ENCODE measurements at regions not wholly inside any gene's neighbourhood (a gene's known extent, or its start where the extent isn't known, plus 50 kb on each side); places are given as distances from the start of the nearest gene placed in this dataset.
"Not testable (repeated sequence)": the region's sequence is repeated elsewhere in the genome, so short reads cannot be mapped to it uniquely, and the experiment has no call there.

- no peak for DNase-seq
Measured at GRCh38 chr9:18236336-18236735, 237.6 kb upstream of the ADAMTSL1 start.

- DNase-seq: no peak
Measured at GRCh38 chr9:18237776-18238175, 236.2 kb upstream of the ADAMTSL1 start.

DNA sequence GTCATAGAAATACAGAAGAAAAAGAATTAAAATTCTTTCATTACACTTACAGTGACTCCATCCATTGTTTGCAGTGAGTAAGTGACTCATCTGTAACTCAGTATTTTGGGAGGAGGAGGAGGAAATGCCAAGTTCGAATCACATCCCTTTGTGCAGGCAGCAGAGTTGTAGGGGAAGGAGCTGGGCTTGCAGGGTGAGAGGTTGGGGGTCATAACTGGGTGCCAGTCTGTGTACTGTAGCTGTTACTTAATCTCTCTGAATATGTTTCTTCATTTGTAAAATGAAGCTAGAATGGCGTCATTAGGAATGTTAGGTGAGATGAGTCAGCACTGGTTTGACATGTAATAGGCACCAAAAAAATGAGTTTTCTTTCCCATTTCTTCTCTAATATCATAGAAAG, 235.7 kb upstream of the ADAMTSL1 start:
- DNase-seq: no peak

- no peak for DNase-seq
Measured at GRCh38 chr9:18238752-18239447, 235.1 kb upstream of the ADAMTSL1 start.

DNA sequence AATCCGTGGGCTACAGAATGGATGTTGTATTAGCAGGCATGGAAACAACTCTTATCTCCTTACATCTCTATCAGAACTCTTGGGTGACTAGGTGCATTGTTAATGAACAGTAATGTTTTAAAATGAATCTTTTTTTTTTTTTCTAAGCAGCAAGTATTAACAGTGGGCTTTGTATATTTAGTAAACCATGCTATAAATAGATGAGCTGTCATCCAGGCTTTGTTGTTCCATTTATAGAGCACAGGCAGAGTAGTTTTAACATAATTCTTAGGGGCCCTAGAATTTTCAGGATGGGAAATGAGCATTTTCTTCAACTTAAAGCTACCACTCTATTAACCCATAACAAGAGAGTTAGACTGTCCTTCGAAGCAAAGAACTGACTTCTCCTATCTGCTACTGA, 233.7 kb upstream of the ADAMTSL1 start:
- no peak for DNase-seq

DNA sequence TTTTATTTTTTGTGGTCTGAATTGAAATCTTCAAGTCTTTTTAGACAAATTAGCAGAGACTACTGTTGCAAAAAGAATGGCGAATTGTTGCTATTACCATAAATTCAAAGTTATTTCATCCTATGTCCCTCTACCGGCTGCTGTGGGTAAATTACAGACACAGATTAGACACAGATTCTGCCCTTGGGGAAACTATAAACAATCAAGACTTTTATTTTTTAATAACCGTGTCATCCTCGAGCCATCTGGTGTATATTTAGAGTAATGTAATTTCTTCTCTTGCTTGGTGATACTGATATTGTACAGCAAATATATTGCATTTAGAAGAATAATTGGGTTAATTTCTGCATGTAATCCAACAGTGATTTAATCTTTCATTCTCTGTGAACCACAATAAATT, 228.0 kb upstream of the ADAMTSL1 start:
- no peak for DNase-seq

GRCh38 chr9:18250053-18250452, 223.9 kb upstream of the ADAMTSL1 start:
- no peak for DNase-seq

- DNase-seq: no peak
Measured at GRCh38 chr9:18253950-18254349, 220.0 kb upstream of the ADAMTSL1 start.

DNA sequence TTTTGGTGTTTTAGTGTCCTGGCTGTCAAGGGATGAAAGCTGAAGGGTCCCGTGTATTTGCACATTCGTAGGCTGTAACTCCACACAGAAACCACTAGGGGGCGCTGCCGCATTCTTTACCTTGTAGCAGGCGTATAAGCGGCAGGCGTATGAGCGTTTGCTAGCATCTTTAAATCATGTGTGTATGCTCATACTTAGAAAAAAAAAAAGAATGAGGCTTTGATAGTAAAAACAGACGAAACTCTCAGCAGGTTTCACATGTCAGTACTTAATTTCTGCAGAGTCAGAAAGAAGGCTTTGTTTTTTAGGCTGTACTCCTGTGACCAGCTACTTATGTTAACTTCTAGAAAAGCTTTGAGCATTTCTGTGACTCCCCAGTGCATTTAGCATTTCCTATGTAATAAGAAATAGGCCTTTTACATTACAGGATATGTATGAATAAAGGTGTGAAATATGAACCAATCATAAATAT, 218.8 kb upstream of the ADAMTSL1 start:
- peak; percentile 61 for DNase-seq

- DNase-seq: no peak
Measured at GRCh38 chr9:18255747-18256146, 218.2 kb upstream of the ADAMTSL1 start.

DNA sequence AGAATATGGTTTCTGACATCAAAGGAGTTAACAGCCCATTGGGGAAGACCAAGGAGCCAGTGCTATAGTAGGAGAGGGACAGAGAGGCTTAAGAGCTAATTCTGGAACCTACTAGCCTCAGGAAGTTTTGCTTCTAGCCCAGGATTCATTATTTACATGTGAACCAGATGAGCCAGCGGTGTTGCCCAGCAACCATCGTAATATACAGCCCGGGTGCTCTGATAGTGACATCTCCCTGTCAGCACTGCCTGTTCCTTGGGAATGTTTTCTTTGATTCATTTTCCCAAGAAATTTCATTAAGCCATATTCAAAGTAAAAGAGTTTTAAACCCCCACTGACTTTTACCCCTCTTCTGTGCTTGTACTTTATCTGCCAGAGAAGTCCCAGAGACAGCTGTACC, 217.4 kb upstream of the ADAMTSL1 start:
- DNase-seq: no peak

DNA sequence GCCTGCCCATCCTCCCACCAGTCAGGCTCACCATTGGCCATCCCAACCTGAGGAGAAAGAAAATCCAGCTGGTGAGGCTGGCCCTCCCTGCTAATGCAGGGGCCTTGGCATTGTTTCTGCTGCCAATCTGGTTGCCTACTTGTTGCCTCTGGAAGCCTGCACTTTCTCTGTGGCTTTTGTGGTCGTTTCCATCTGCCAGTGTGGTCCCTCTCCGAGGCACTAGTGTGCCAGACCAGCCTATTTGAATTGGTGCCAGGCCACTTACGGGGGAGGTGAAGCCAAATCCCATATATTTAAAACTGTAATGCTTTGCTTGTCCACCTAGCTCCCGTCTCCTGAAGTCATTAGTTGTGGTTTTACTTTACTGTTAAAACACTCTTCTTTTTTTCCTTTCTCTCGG, 213.4 kb upstream of the ADAMTSL1 start:
- no peak for DNase-seq

- DNase-seq: no peak
Measured at GRCh38 chr9:18261181-18261580, 212.8 kb upstream of the ADAMTSL1 start.

- no peak for DNase-seq
Measured at GRCh38 chr9:18263377-18263776, 210.6 kb upstream of the ADAMTSL1 start.

DNA sequence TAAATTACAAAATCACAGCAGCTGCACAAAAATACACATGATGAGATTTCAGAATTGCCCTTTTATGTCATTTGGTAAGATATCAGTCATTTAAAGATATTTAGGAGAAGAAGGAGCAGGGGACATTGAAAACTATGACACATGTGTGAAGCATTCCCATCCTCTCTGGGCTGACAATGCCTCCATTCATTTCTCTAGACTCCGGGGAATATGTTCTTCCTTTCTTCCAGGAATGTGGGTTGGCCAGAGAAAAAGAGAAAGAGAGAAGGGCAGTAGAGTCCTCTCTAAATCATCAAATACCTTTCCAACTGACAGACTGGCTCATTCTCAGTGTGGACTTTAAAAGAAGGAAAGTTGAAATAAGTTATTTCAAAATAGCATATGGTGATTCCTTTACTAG, 205.6 kb upstream of the ADAMTSL1 start:
- DNase-seq: no peak

DNA sequence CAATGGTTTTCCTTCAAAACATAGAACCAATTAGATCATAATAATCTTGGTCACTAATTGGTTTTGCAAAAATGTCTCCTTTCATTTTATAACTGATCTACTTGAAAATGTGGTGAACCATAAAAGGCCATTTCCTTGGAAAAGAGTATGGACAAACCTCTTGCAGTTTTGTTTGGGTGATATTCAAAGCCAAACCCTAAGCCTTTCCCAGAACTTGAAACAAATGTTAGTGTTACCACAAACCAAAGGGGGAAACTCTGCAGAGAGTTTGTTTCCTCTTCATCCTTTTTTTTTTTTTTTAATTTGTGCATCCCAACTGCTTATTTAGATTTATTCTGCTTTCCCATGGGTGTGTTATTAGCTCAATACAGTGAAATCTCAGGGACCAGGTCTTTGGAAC, 204.4 kb upstream of the ADAMTSL1 start:
- no peak for DNase-seq

GRCh38 chr9:18274693-18275092, 199.3 kb upstream of the ADAMTSL1 start:
- no peak for DNase-seq

- no peak for DNase-seq
Measured at GRCh38 chr9:18275313-18275990, 198.5 kb upstream of the ADAMTSL1 start.

DNA sequence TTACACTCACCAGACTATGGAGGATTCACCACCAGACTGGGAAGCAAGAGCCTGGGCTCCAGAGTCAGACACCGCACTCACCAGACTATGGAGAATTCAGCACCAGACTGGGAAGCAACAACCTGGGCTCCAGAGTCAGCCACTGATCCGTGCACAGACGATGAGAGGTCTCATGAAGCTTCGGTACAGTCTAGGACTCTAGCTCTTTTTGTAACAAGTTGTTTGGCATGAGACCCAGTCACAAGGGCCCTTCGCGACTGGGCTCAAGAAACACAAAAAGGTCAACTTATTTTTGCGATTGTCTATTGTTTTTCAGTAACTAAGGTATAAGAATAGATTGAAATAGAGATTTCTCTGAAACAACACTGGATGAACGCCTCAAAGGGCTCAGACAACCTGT, 192.7 kb upstream of the ADAMTSL1 start:
- DNase-seq: no peak

DNA sequence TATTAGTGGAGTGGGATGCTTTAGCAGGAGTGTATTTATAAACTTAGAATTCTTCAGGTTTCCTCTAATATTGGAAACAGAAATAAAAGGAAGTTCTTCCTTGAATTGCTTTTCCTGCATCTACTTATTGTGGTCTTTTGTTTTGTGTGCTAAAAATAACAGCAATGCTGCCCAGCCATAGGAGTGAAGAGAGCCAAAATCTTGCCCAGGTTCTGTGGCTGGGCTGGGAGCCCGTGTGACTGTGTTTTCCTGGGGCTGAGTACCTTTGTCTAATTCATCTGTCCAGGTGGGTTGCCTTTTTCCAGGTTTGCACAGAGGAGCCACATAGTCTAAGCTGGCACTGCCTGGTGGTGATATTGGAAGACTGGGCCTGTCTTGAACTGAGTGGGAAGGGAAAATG, 179.7 kb upstream of the ADAMTSL1 start:
- no peak for DNase-seq

DNA sequence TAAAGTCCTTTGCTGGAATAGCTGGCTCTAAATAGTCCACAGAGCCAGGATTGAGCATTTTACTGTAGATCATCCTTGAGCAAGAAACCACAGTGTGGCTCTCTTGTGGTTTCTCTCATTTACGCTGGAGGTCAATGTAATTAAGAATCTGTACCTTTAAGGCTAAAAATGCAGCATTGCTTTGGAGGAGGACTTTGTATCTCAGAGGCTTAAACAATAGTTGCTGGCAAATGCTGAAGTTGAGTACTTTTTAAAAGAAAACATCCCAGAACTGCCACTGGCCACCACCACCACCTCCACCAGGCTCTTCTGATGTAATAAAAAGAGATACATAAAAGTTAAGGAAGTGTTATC, 177.3 kb upstream of the ADAMTSL1 start:
- no peak for DNase-seq

DNA sequence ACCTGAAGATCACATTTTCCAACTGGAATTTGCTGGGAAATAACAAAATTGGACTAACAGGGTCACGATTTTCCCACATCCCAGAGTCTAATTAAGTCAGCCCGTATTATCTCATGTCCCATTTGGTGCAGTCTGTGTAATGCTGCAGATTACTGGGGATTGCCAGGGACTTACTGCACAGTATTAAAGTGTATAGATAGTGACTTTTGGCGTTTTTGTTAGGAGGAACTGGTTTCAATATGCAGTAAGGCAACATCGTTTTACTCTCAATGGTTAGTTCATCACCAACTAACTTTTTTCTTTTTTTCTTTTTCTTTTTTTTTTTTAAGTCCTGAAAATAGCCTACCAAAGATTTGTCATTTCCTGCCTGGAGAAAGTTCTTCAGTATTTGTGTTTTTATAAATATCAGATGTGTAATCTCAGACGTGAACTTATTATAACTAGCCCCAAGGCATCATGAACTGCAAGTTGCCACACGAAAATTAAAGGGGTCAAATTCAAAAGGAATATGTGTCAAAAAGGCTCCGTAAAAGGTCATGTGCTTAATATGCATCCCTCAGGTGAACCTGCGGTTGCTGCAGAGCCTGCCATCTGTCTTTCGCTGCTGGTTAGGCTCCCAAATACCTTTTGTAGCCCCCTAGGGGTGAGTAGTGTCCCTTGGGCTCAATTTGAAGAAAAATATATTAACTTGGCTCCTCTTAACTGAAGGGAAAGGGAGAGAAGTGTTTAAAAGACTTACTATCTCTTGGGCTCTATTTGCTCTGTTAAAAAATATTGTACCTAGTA, 176.7 kb upstream of the ADAMTSL1 start:
- no peak for DNase-seq

DNA sequence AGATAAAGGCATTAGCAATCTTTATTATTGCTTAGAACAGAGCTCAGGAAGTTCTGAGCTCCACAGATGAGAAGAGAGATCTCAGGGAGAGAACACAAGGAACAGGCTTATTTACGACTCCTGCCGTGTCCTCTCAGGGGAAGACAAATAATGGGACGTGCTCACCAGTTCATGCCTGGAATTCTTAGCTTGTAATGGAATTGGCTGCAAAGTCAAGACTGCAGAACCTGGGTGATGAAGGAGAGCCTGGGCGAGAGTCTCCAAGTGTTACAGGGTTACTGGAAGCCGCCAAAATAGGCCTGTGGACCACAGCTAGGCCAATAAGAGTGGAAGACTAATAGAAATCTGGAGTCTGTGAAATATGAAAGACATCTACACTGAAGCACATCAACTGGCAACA, 174.5 kb upstream of the ADAMTSL1 start:
- no peak for DNase-seq

- not testable (repeated sequence) for DNase-seq
Measured at GRCh38 chr9:18305167-18305806, 168.7 kb upstream of the ADAMTSL1 start.

Data from CD4-positive, alpha-beta T cell treated with Interleukin-10 for 1 hour (primary cell).